ENCODE measurements at regions not wholly inside any gene's neighbourhood (a gene's known extent, or its start where the extent isn't known, plus 50 kb on each side); places are given as distances from the start of the nearest gene placed in this dataset.

DNA sequence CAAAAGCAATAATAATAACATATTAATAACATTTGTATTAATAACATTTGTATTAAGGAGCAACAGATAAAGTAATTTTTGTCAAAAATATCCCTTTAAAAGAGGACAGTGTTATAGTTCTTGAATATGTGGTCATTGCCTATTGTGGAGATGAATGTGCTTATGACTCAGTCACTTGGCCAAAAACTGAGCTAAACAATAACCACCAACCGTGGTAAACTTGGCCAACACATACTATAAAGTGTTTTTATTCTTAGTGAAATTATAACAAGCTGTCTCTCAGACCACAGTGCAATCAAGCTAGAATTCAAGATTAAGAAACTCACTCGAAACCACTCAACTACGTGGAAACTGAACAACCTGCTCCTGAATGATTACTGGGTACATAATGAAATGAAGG is 159.2 kb upstream of the PLPPR1 start:
- H3K27me3 ChIP-seq (ENCODE audit: control insufficient read depth, insufficient read depth, low read length): no peaks in the 10 kb centered on the region
- no peak overlapping the region for H3K4me3 ChIP-seq (ENCODE audit: low read depth, low read length)
- no peak overlapping the region for H3K27ac ChIP-seq (ENCODE audit: low read depth, low read length)
- H3K9ac ChIP-seq (ENCODE audit: low read depth, low read length): no peak overlapping the region
- no peaks in the 10 kb centered on the region for H3K4me1 ChIP-seq (ENCODE audit: control insufficient read depth, insufficient read depth, low read length)
- H3K36me3 ChIP-seq (ENCODE audit: control insufficient read depth, insufficient read depth, low read length): no peaks in the 10 kb centered on the region
- 0 out of 2 replicates have a peak, but pooled peaks cover 3% of the 10 kb centered on the region for H3K9me3 ChIP-seq (ENCODE audit: control insufficient read depth, insufficient read depth, low read length)

DNA sequence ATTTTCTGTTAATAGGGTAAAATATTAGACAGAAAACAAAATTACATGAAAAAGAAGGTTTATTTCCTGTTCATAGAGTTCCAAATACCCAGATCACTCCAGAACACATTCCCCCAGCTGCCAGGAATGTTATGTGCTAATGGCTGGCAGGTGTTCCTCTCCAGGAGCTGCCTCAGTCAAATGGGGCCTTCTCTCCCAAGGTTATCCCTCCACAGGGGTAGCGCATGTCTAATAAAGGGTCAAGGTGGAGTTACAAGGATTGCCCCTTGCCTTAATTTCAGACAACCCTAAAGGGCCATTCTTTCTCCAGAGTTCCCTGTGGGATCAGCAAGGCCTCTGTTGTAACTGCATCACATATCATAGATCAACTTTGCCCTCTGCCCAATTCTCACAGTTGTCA is 148.6 kb upstream of the PLPPR1 start:
- Histone ChIP-seq H3K4me1 (ENCODE audit: control insufficient read depth, insufficient read depth, low read length) (no peaks in the 10 kb centered on the region), H3K27me3 (ENCODE audit: control insufficient read depth, insufficient read depth, low read length) (no peaks in the 10 kb centered on the region), H3K9ac (ENCODE audit: low read depth, low read length) (no peak overlapping the region), H3K9me3 (ENCODE audit: control insufficient read depth, insufficient read depth, low read length) (no peaks in the 10 kb centered on the region), H3K36me3 (ENCODE audit: control insufficient read depth, insufficient read depth, low read length) (no peaks in the 10 kb centered on the region), H3K4me3 (ENCODE audit: low read depth, low read length) (no peak overlapping the region), H3K27ac (ENCODE audit: low read depth, low read length) (no peak overlapping the region)

GRCh38 chr9:100880284-100880683 is 148.2 kb upstream of the PLPPR1 start:
- Histone ChIP-seq H3K36me3 (ENCODE audit: control insufficient read depth, insufficient read depth, low read length) (no peaks in the 10 kb centered on the region), H3K4me3 (ENCODE audit: low read depth, low read length) (no peak overlapping the region), H3K27me3 (ENCODE audit: control insufficient read depth, insufficient read depth, low read length) (no peaks in the 10 kb centered on the region), H3K9me3 (ENCODE audit: control insufficient read depth, insufficient read depth, low read length) (no peaks in the 10 kb centered on the region), H3K9ac (ENCODE audit: low read depth, low read length) (no peak overlapping the region), H3K4me1 (ENCODE audit: control insufficient read depth, insufficient read depth, low read length) (no peaks in the 10 kb centered on the region), H3K27ac (ENCODE audit: low read depth, low read length) (no peak overlapping the region)

DNA sequence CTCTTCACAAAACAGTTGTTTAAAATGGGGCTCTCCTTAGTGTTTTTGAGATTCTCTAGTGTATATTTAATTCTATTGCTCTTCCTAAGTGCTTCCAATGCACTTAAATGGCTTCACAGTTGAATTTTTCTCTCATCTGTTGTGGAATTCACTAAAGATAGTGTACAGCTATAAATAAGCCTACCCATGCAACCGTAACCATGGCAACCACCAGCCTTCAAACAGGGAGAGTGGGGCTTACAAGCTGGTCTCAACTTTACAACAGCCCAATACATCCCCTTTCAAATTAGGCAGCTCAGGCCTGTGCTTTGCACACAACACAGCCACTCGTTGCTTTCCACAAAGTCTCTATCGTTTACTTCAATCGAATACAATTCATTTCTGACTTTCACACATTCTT is 144.0 kb upstream of the PLPPR1 start:
- Histone ChIP-seq H3K27me3 (ENCODE audit: control insufficient read depth, insufficient read depth, low read length) (no peaks in the 10 kb centered on the region), H3K36me3 (ENCODE audit: control insufficient read depth, insufficient read depth, low read length) (no peaks in the 10 kb centered on the region), H3K9me3 (ENCODE audit: control insufficient read depth, insufficient read depth, low read length) (no peaks in the 10 kb centered on the region), H3K4me1 (ENCODE audit: control insufficient read depth, insufficient read depth, low read length) (no peaks in the 10 kb centered on the region), H3K27ac (ENCODE audit: low read depth, low read length) (no peak overlapping the region), H3K9ac (ENCODE audit: low read depth, low read length) (no peak overlapping the region), H3K4me3 (ENCODE audit: low read depth, low read length) (no peak overlapping the region)

DNA sequence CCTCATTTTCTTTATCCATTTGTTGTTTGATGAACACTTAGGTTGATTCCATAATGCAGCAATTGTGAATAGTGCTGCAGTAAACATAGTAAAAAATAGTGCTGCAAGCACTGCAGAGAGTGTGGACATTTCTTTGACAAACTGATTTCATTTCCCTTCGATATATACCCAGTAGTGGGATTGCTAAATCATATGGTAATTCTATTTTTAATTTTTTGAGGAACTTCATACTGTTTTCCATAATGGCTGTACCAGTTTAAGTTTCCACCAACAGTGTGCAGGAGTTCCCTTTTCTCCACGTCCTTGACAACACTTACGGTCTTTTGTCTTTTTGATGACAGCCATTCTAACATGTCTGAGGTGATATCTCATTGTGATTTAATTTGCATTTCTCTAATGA is 138.2 kb upstream of the PLPPR1 start:
- no peaks in the 10 kb centered on the region for H3K36me3 ChIP-seq (ENCODE audit: control insufficient read depth, insufficient read depth, low read length)
- H3K9me3 ChIP-seq (ENCODE audit: control insufficient read depth, insufficient read depth, low read length): no peaks in the 10 kb centered on the region
- no peak overlapping the region for H3K27ac ChIP-seq (ENCODE audit: low read depth, low read length)
- no peak overlapping the region for H3K9ac ChIP-seq (ENCODE audit: low read depth, low read length)
- no peak overlapping the region for H3K4me3 ChIP-seq (ENCODE audit: low read depth, low read length)
- no peaks in the 10 kb centered on the region for H3K4me1 ChIP-seq (ENCODE audit: control insufficient read depth, insufficient read depth, low read length)
- H3K27me3 ChIP-seq (ENCODE audit: control insufficient read depth, insufficient read depth, low read length): no peaks in the 10 kb centered on the region

- Histone ChIP-seq H3K4me1 (ENCODE audit: control insufficient read depth, insufficient read depth, low read length) (peaks cover 9% of the 10 kb centered on the region), H3K27me3 (ENCODE audit: control insufficient read depth, insufficient read depth, low read length) (no peaks in the 10 kb centered on the region), H3K9ac (ENCODE audit: low read depth, low read length) (no peak overlapping the region), H3K36me3 (ENCODE audit: control insufficient read depth, insufficient read depth, low read length) (no peaks in the 10 kb centered on the region), H3K27ac (ENCODE audit: low read depth, low read length) (no peak overlapping the region), H3K4me3 (ENCODE audit: low read depth, low read length) (no peak overlapping the region), H3K9me3 (ENCODE audit: control insufficient read depth, insufficient read depth, low read length) (no peaks in the 10 kb centered on the region)
Observed at GRCh38 chr9:100911273-100911672, 117.3 kb upstream of the PLPPR1 start.

GRCh38 chr9:100913257-100913656 is 115.3 kb upstream of the PLPPR1 start:
- no peak overlapping the region for H3K27ac ChIP-seq (ENCODE audit: low read depth, low read length)
- H3K4me1 ChIP-seq (ENCODE audit: control insufficient read depth, insufficient read depth, low read length): peaks cover 9% of the 10 kb centered on the region
- no peaks in the 10 kb centered on the region for H3K27me3 ChIP-seq (ENCODE audit: control insufficient read depth, insufficient read depth, low read length)
- no peak overlapping the region for H3K9ac ChIP-seq (ENCODE audit: low read depth, low read length)
- H3K4me3 ChIP-seq (ENCODE audit: low read depth, low read length): no peak overlapping the region
- H3K9me3 ChIP-seq (ENCODE audit: control insufficient read depth, insufficient read depth, low read length): no peaks in the 10 kb centered on the region
- no peaks in the 10 kb centered on the region for H3K36me3 ChIP-seq (ENCODE audit: control insufficient read depth, insufficient read depth, low read length)

DNA sequence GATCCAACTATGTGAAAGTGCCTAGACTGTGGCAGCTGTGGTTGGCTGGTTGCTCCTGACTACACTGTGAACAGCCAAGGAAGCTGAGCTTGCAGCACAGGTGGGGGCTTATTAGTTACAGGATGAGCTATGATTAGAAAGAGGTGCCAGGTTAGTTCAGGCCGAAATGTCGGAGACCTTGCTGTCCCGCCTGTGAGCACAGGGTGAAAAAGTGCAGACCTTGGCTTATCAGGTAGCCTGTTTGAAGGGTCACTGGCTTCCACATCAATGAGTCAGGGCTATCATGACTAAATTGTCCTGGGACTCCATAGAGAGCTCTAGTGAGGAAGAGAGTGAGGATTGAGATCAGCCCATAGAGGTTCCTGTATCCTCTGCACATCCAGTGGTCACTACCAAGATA is 114.3 kb upstream of the PLPPR1 start:
- H3K9me3 ChIP-seq (ENCODE audit: control insufficient read depth, insufficient read depth, low read length): no peaks in the 10 kb centered on the region
- H3K27me3 ChIP-seq (ENCODE audit: control insufficient read depth, insufficient read depth, low read length): no peaks in the 10 kb centered on the region
- peaks cover 9% of the 10 kb centered on the region for H3K4me1 ChIP-seq (ENCODE audit: control insufficient read depth, insufficient read depth, low read length)
- H3K9ac ChIP-seq (ENCODE audit: low read depth, low read length): no peak overlapping the region
- H3K36me3 ChIP-seq (ENCODE audit: control insufficient read depth, insufficient read depth, low read length): no peaks in the 10 kb centered on the region
- H3K4me3 ChIP-seq (ENCODE audit: low read depth, low read length): no peak overlapping the region
- no peak overlapping the region for H3K27ac ChIP-seq (ENCODE audit: low read depth, low read length)

- Histone ChIP-seq H3K27ac (ENCODE audit: low read depth, low read length) (no peak overlapping the region), H3K27me3 (ENCODE audit: control insufficient read depth, insufficient read depth, low read length) (no peaks in the 10 kb centered on the region), H3K4me1 (ENCODE audit: control insufficient read depth, insufficient read depth, low read length) (no peaks in the 10 kb centered on the region), H3K9ac (ENCODE audit: low read depth, low read length) (no peak overlapping the region), H3K36me3 (ENCODE audit: control insufficient read depth, insufficient read depth, low read length) (no peaks in the 10 kb centered on the region), H3K9me3 (ENCODE audit: control insufficient read depth, insufficient read depth, low read length) (no peaks in the 10 kb centered on the region), H3K4me3 (ENCODE audit: low read depth, low read length) (no peak overlapping the region)
Observed at GRCh38 chr9:100919506-100919905, 109.0 kb upstream of the PLPPR1 start.

GRCh38 chr9:100926366-100926765 is 102.2 kb upstream of the PLPPR1 start:
- no peak overlapping the region for H3K9ac ChIP-seq (ENCODE audit: low read depth, low read length)
- no peak overlapping the region for H3K27ac ChIP-seq (ENCODE audit: low read depth, low read length)
- no peaks in the 10 kb centered on the region for H3K27me3 ChIP-seq (ENCODE audit: control insufficient read depth, insufficient read depth, low read length)
- H3K4me1 ChIP-seq (ENCODE audit: control insufficient read depth, insufficient read depth, low read length): no peaks in the 10 kb centered on the region
- no peaks in the 10 kb centered on the region for H3K36me3 ChIP-seq (ENCODE audit: control insufficient read depth, insufficient read depth, low read length)
- H3K9me3 ChIP-seq (ENCODE audit: control insufficient read depth, insufficient read depth, low read length): no peaks in the 10 kb centered on the region
- H3K4me3 ChIP-seq (ENCODE audit: low read depth, low read length): no peak overlapping the region

DNA sequence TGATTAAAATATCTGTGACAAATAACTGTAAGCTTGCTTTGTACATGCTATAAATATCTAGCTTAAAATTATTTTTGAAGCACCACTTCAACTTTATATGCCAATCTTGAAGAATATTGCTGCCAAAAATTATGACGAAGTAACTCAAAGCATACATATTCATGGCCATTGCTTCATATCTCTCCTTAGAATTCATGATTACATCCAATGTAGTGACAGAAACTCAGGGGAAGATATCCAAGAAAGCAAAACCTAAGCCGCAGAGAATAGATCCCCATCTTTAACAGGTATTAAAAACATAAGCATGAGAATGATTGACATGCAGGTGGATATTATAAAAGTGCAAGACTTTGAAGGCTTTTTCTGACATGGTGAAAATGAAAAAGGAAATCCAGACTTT is 100.8 kb upstream of the PLPPR1 start:
- no peak overlapping the region for H3K27ac ChIP-seq (ENCODE audit: low read depth, low read length)
- H3K27me3 ChIP-seq (ENCODE audit: control insufficient read depth, insufficient read depth, low read length): no peaks in the 10 kb centered on the region
- H3K9me3 ChIP-seq (ENCODE audit: control insufficient read depth, insufficient read depth, low read length): no peaks in the 10 kb centered on the region
- H3K36me3 ChIP-seq (ENCODE audit: control insufficient read depth, insufficient read depth, low read length): no peaks in the 10 kb centered on the region
- H3K4me3 ChIP-seq (ENCODE audit: low read depth, low read length): no peak overlapping the region
- no peaks in the 10 kb centered on the region for H3K4me1 ChIP-seq (ENCODE audit: control insufficient read depth, insufficient read depth, low read length)
- H3K9ac ChIP-seq (ENCODE audit: low read depth, low read length): no peak overlapping the region

DNA sequence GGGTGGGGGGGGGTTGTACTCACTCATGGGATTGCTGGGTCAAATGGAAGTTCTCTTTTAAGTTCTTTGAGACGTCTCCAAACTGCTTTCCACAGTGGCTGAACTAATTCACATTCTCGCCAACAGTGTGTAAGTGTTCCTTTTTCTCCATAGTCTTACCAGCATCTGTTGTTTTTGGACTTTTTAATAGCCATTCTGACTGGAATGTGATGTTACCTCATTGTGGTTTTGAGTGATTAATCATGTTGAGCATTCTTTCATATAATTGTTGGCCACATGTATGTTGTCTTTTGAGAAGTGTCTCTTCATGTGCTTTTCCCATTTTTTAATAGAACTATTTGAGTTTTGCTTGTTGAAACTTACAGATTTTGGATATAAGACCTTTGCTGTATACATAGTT is 94.9 kb upstream of the PLPPR1 start:
- Histone ChIP-seq H3K27ac (ENCODE audit: low read depth, low read length) (no peak overlapping the region), H3K4me3 (ENCODE audit: low read depth, low read length) (no peak overlapping the region), H3K36me3 (ENCODE audit: control insufficient read depth, insufficient read depth, low read length) (no peaks in the 10 kb centered on the region), H3K27me3 (ENCODE audit: control insufficient read depth, insufficient read depth, low read length) (no peaks in the 10 kb centered on the region), H3K4me1 (ENCODE audit: control insufficient read depth, insufficient read depth, low read length) (no peaks in the 10 kb centered on the region), H3K9me3 (ENCODE audit: control insufficient read depth, insufficient read depth, low read length) (no peaks in the 10 kb centered on the region), H3K9ac (ENCODE audit: low read depth, low read length) (no peak overlapping the region)

Data from HUES48 (cell line).